Stomach (tissue), 4 donors: ENCODE measurements at regions not wholly inside any gene's neighbourhood (a gene's known extent, or its start where the extent isn't known, plus 50 kb on each side); places are given as distances from the start of the nearest gene placed in this dataset.
"Not testable (repeated sequence)": the region's sequence is repeated elsewhere in the genome, so short reads cannot be mapped to it uniquely, and the experiment has no call there.

ENCODE experiments used
- POLR2AphosphoS5 ChIP-seq, 3 donors: sonication (generic); formaldehyde crosslinking; IDR thresholded peaks; one replicate each; pipeline ENCODE4 v1.6.1; 2016; ENCODE audit warnings: antibody characterized with exemption in 3 of 3
- TF ChIP-seq, protein P1 (sequence below), 7 experiments: fragments of 450-650 bp in 4 of 7; fragments of 200-600 bp in 3 of 7; sonication (generic) in 3 of 7; IDR thresholded peaks; one replicate each; pipeline ENCODE4 v1.5.1; 2016 to 2019; ENCODE audit warnings: antibody characterized with exemption in 7 of 7, control low read depth in 2 of 7, mild to moderate bottlenecking in 1 of 7

- not testable (repeated sequence) for TF ChIP-seq POLR2AphosphoS5 (IDR thresholded peaks at IDR 0.05)
- TF ChIP-seq, protein P1, sequence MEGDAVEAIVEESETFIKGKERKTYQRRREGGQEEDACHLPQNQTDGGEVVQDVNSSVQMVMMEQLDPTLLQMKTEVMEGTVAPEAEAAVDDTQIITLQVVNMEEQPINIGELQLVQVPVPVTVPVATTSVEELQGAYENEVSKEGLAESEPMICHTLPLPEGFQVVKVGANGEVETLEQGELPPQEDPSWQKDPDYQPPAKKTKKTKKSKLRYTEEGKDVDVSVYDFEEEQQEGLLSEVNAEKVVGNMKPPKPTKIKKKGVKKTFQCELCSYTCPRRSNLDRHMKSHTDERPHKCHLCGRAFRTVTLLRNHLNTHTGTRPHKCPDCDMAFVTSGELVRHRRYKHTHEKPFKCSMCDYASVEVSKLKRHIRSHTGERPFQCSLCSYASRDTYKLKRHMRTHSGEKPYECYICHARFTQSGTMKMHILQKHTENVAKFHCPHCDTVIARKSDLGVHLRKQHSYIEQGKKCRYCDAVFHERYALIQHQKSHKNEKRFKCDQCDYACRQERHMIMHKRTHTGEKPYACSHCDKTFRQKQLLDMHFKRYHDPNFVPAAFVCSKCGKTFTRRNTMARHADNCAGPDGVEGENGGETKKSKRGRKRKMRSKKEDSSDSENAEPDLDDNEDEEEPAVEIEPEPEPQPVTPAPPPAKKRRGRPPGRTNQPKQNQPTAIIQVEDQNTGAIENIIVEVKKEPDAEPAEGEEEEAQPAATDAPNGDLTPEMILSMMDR (IDR thresholded peaks at IDR 0.05) = not testable (repeated sequence)
These were observed 62.8 kb upstream of the COL25A1 start for GRCh38 chr4:109365297-109365696.
